H1 (cell line): ENCODE measurements at regions not wholly inside any gene's neighbourhood (a gene's known extent, or its start where the extent isn't known, plus 50 kb on each side); places are given as distances from the start of the nearest gene placed in this dataset.
A peak's percentile ranks its signal among the peaks of the same experiment; 100 is the strongest.

ENCODE experiments used
- CTCF ChIA-PET: fragments of 300-600 bp; sonication (Branson Sonifier 250); formaldehyde crosslinking; loops from one replicate; lab custom pipeline; 2021; ENCODE audit not compliant: partially characterized antibody; lab: Charles Lee
- POLR2A ChIA-PET: fragments of 300-600 bp; sonication (Branson Sonifier 250); formaldehyde crosslinking; loops from one replicate; lab custom pipeline; 2021; ENCODE audit warnings: inconsistent platforms; ENCODE audit not compliant: partially characterized antibody; lab: Charles Lee
- DNase-seq, 2 experiments: peaks; one replicate each; pipeline versions ENCODE4 v3.0.0 to v3.0.0-alpha.2; 2010 to 2022; ENCODE audit warnings: low spot score in 2 of 2, low read depth in 1 of 2, mixed read lengths in 1 of 2
- FAIRE-seq: peaks from 2 replicates; lab custom pipeline; 2011; peaks lifted over from hg19 to GRCh38; lab: Jason Lieb, UNC
- H2AFZ ChIP-seq: 2 replicates; pipeline ENCODE4 v1.8.1; 2012; ENCODE audit warnings: low read length, inconsistent platforms
- H2AK5ac ChIP-seq: 2 replicates; pipeline ENCODE4 v1.6.1; 2013; ENCODE audit warnings: low read depth, low read length
- H2BK120ac ChIP-seq: replicated peaks from 2 replicates; pipeline ENCODE3; 2013; ENCODE audit warnings: low read depth, low read length, inconsistent platforms
- H2BK12ac ChIP-seq: 2 replicates; pipeline ENCODE4 v1.6.1; 2013; ENCODE audit warnings: low read depth, low read length
- H2BK15ac ChIP-seq: 2 replicates; pipeline ENCODE4 v1.6.1; 2013; ENCODE audit warnings: low read length
- H2BK20ac ChIP-seq: 2 replicates; pipeline ENCODE4 v1.6.1; 2013; ENCODE audit warnings: low read length
- H2BK5ac ChIP-seq: 2 replicates; pipeline ENCODE4 v1.6.1; 2013; ENCODE audit warnings: low read depth, low read length
- H3K14ac ChIP-seq: 2 replicates; pipeline ENCODE4 v1.6.1; 2013; ENCODE audit warnings: inconsistent platforms; ENCODE audit not compliant: insufficient read length
- H3K18ac ChIP-seq: 2 replicates; pipeline ENCODE4 v1.6.1; 2013; ENCODE audit warnings: low read length; ENCODE audit errors: extremely low read depth
- H3K23ac ChIP-seq: 2 replicates; pipeline ENCODE4 v1.6.1; 2013; ENCODE audit warnings: inconsistent platforms; ENCODE audit not compliant: insufficient read length
- H3K23me2 ChIP-seq: 2 replicates; pipeline ENCODE4 v1.6.1; 2013; ENCODE audit warnings: low read depth, low read length
- H3K27ac ChIP-seq: 2 replicates; pipeline ENCODE4 v1.6.1; 2011; ENCODE audit warnings: low read depth, low read length, inconsistent platforms
- H3K27me3 ChIP-seq, 4 experiments: replicated peaks in 1 of 4; 1 replicate in 1 of 4; 2 replicates in 3 of 4; pipeline versions ENCODE4 v1.6.1 to v1.8.1; 2011 to 2013; ENCODE audit warnings: low read length in 3 of 4, mild to moderate bottlenecking in 3 of 4, inconsistent platforms in 2 of 4, mixed read lengths in 2 of 4, moderate library complexity in 1 of 4; ENCODE audit not compliant: control insufficient read depth in 3 of 4, insufficient read depth in 3 of 4; ENCODE audit errors: extremely low read depth in 1 of 4
- H3K36me3 ChIP-seq, 4 experiments: 2 replicates each; pipeline versions ENCODE4 v1.6.1 to v1.8.1; 2011 to 2013; ENCODE audit warnings: mild to moderate bottlenecking in 4 of 4, low read length in 3 of 4, moderate library complexity in 2 of 4, control low read depth in 1 of 4, inconsistent platforms in 1 of 4; ENCODE audit not compliant: insufficient read depth in 4 of 4, control insufficient read depth in 2 of 4
- H3K4ac ChIP-seq: replicated peaks from 2 replicates; pipeline ENCODE3; 2013; ENCODE audit warnings: low read length, low read depth, mixed read lengths, inconsistent platforms; ENCODE audit not compliant: insufficient read length
- H3K4me1 ChIP-seq, 4 experiments: replicated peaks in 1 of 4; 1 replicate in 1 of 4; 2 replicates in 3 of 4; pipeline versions ENCODE4 v1.6.1 to v1.8.1; 2011 to 2013; ENCODE audit warnings: low read length in 3 of 4, inconsistent platforms in 2 of 4, mixed read lengths in 1 of 4; ENCODE audit not compliant: insufficient read depth in 4 of 4, control insufficient read depth in 3 of 4
- H3K4me2 ChIP-seq, 2 experiments: 2 replicates each; pipeline versions ENCODE4 v1.6.1 to v1.8.1; 2011 to 2013; ENCODE audit warnings: low read depth in 2 of 2, low read length in 2 of 2, control low read depth in 1 of 2, inconsistent platforms in 1 of 2, mild to moderate bottlenecking in 1 of 2; ENCODE audit not compliant: insufficient read depth in 1 of 2
- H3K4me3 ChIP-seq, 4 experiments: fragments of 200-600, 300-600 bp in 1 of 4; sonication (generic), shearing (Covaris generic), sonication (Bioruptor Twin) in 1 of 4; 2 replicates each; pipeline versions ENCODE4 v1.5.1 to v1.8.1; 2011 to 2016; ENCODE audit warnings: low read length in 4 of 4, low read depth in 3 of 4, control low read depth in 2 of 4, inconsistent platforms in 2 of 4, mild to moderate bottlenecking in 2 of 4, mixed read lengths in 1 of 4, moderate library complexity in 1 of 4; ENCODE audit not compliant: insufficient read depth in 2 of 4; ENCODE audit errors: extremely low read depth in 1 of 4
- H3K56ac ChIP-seq: replicated peaks from 2 replicates; pipeline ENCODE3; 2013; ENCODE audit warnings: low read depth, mild to moderate bottlenecking, mixed read lengths, low read length, inconsistent platforms; ENCODE audit not compliant: insufficient read length
- H3K79me1 ChIP-seq: 2 replicates; pipeline ENCODE4 v1.6.1; 2013; ENCODE audit warnings: low read depth, low read length, control low read depth
- H3K79me2 ChIP-seq, 2 experiments: 2 replicates each; pipeline versions ENCODE4 v1.6.1 to v1.8.1; 2012 to 2013; ENCODE audit warnings: low read length in 2 of 2, mild to moderate bottlenecking in 2 of 2, inconsistent platforms in 1 of 2; ENCODE audit not compliant: insufficient read depth in 2 of 2, control insufficient read depth in 1 of 2
- H3K9ac ChIP-seq, 4 experiments: replicated peaks in 1 of 4; 1 replicate in 1 of 4; 2 replicates in 3 of 4; pipeline versions ENCODE4 v1.6.1 to v1.8.1; 2011 to 2013; ENCODE audit warnings: low read depth in 3 of 4, low read length in 3 of 4, control low read depth in 2 of 4, mild to moderate bottlenecking in 2 of 4, moderate library complexity in 2 of 4, inconsistent platforms in 1 of 4; ENCODE audit errors: extremely low read depth in 1 of 4
- H3K9me3 ChIP-seq, 2 experiments: 2 replicates each; pipeline versions ENCODE4 v1.6.1 to v1.8.1; 2012 to 2013; ENCODE audit warnings: mild to moderate bottlenecking in 2 of 2, moderate library complexity in 2 of 2, control low read depth in 1 of 2, inconsistent platforms in 1 of 2, low read depth in 1 of 2, low read length in 1 of 2, mixed read lengths in 1 of 2; ENCODE audit not compliant: insufficient read depth in 2 of 2
- H4K20me1 ChIP-seq, 2 experiments: replicated peaks in 1 of 2; 2 replicates each; pipeline versions ENCODE3 to v1.8.1; 2011 to 2013; ENCODE audit warnings: inconsistent platforms in 2 of 2, low read length in 2 of 2, mild to moderate bottlenecking in 1 of 2; ENCODE audit not compliant: insufficient read depth in 2 of 2, control insufficient read depth in 1 of 2
- H4K5ac ChIP-seq: 2 replicates; pipeline ENCODE4 v1.6.1; 2013; ENCODE audit warnings: low read length, low read depth, mixed read lengths, inconsistent platforms; ENCODE audit not compliant: insufficient read length
- H4K8ac ChIP-seq: 2 replicates; pipeline ENCODE4 v1.8.0; 2013; ENCODE audit warnings: mild to moderate bottlenecking, moderate library complexity, low read length, inconsistent platforms; ENCODE audit not compliant: insufficient read depth; ENCODE audit errors: extremely low read depth
- H4K91ac ChIP-seq: replicated peaks from 2 replicates; pipeline ENCODE3; 2013; ENCODE audit warnings: low read length, mixed read lengths, inconsistent platforms; ENCODE audit not compliant: insufficient read length
- RBBP5 ChIP-seq: IDR thresholded peaks from 2 replicates; pipeline ENCODE4 v1.7.1; 2012; ENCODE audit warnings: low read depth, mild to moderate bottlenecking, inconsistent platforms, low read length, moderate library complexity, borderline replicate concordance
- RFX5 ChIP-seq: IDR thresholded peaks from 2 replicates; pipeline ENCODE4 v1.6.1; 2011; ENCODE audit warnings: low read depth, low read length, improper control_type of control experiment, borderline replicate concordance
- WGBS, 2 experiments: shearing (Covaris generic) in 1 of 2; methylation state at CpG; one replicate each; pipeline versions ENCODE4 v1.1.6 to v1.1.7; 2013 to 2015; ENCODE audit warnings: low lambda C conversion rate in 2 of 2, mixed read lengths in 2 of 2, inconsistent platforms in 1 of 2, low coverage in 1 of 2, missing lambda C conversion rate in 1 of 2; ENCODE audit not compliant: insufficient replicate concordance in 2 of 2, insufficient coverage in 1 of 2, insufficient read length in 1 of 2; ENCODE audit errors: extremely low coverage in 1 of 2, missing lambda C conversion rate in 1 of 2; 5-methylcytosine and 5-hydroxymethylcytosine counted together

DNA sequence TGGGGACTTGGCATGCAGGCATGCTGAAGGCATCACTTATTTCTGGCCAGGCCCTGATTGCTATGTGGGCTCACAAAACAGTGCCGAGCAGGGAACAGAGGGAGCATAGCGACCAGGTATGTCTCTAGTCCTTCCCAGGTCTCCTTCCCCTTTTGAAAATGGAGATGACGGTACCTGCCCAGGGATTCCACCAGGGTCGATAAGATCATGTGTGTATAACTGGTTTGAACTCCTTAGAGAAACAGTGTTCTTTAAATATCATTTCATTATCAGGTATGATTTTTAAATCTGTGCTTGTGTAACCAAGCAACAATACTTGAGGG, 280.6 kb downstream of the FOXO1 start:
- Histone ChIP-seq H3K4me2 (no peak overlapping the region), H4K20me1 (no peaks in the 10 kb centered on the region), H3K56ac (no peak overlapping the region), H4K5ac (no peak overlapping the region), H3K27me3 (no peaks in the 10 kb centered on the region), H4K8ac (no peak overlapping the region), H2BK5ac (peak overlapping the region; percentile 74; the same call in 1 of the 2 replicates), H3K9me3 (no peaks in the 10 kb centered on the region), H3K79me2 (no peaks in the 10 kb centered on the region), H4K91ac (peak overlapping the region; percentile 83), H3K23me2 (no peaks in the 10 kb centered on the region)
- 93% methylated on average over 4 of the region's 4 CpGs; no CpG with 5 or more reads in 1 of the 2 experiments for WGBS, 2 experiments
- FAIRE-seq: no peak
- TF ChIP-seq RFX5: no peak
- TF ChIP-seq RBBP5: no peak
- TF ChIP-seq, all 59 proteins: peak for 0
- H3K9ac ChIP-seq: no peak overlapping the region
- H3K23ac ChIP-seq: no peak overlapping the region
- H2BK12ac ChIP-seq: no peak overlapping the region
- ChIA-PET CTCF (no interaction called here), POLR2A (no interaction called here)
- H3K4ac ChIP-seq: no peak overlapping the region
- H3K36me3 ChIP-seq: no peaks in the 10 kb centered on the region
- no peak overlapping the region for H2BK120ac ChIP-seq
- H2BK15ac ChIP-seq: no peak overlapping the region
- H3K14ac ChIP-seq: no peak overlapping the region
- DNase-seq: peak in 1 of 2 experiments; percentile 33
- peak overlapping the region; percentile 41; the same call in 1 of the 2 replicates for H3K18ac ChIP-seq
- 0 out of 2 replicates have a peak overlapping the region, but pooled peaks have one; percentile 39 for H2AK5ac ChIP-seq
- no peaks in the 10 kb centered on the region for H3K79me1 ChIP-seq
- no peak overlapping the region for H3K27ac ChIP-seq
- H3K4me1 ChIP-seq: peaks cover 6 to 14% (median 10%) of the 10 kb centered on the region in 4 experiments
- H2BK20ac ChIP-seq: no peak overlapping the region
- H3K4me3 ChIP-seq: no peak overlapping the region
- H2AFZ ChIP-seq: no peak overlapping the region
